GM19240 (cell line): ENCODE measurements at regions not wholly inside any gene's neighbourhood (a gene's known extent, or its start where the extent isn't known, plus 50 kb on each side); places are given as distances from the start of the nearest gene placed in this dataset.

Source experiments
- DNase-seq: peaks from one replicate; pipeline ENCODE4 v3.0.0; 2011; ENCODE audit warnings: low spot score; ENCODE audit not compliant: insufficient read length

DNA sequence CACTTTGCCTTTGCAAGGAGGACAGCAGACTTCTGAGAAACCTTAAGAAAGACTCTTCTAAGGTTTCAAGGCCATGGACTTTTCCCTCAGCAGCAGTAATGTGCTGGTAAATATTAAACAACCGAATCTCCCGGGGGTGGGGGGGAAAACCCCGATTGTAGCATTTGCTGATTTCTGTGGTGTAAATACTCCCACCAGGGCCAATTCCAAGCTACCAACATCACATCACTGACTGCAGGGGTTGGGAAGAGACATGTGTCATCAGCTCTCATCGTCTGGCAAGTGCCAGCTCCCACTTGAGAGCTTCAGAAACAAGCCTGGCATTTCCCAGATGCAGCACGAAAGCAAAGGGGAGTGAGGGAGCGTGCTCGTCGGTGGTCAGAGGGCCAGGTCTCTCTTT lies 101.2 kb downstream of the BCOR start:
- no peak for DNase-seq

DNA sequence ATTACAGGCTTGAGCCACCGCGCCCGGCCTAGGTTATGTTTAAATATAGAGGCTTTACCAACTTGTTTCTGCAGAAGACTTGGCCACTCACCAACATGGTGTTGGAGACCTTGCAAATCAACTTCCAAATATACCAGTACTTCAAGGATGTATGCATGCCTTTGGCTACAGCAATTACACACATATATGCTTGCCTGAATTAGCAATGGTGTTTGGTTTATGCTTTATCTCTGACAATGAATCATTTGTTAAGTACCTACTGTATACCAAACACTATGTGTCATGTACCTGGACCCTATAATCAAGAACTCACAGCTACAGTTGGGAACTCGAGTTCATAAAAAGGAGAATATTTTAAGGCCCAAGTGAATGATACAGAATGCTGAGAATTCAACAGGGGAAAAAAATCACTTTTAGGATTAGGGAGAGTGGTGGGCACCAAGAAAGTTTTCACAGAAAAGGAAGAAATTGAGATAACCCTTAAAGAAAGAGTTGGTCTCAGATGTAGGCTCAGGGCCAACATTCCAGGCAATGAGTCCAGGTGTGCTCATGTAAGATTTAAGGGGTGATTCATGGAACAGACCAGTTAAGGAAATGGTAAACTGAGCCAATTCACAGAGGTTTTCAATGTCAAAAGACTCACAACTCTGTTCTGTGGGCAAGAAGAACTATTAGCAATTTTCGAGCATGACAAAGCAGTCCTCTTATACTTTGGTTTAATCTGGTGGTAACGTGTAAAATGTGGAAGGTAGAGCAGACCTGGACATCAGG lies 98.9 kb downstream of the BCOR start:
- no peak for DNase-seq
